Caco-2 (cell line): ENCODE measurements at regions not wholly inside any gene's neighbourhood (a gene's known extent, or its start where the extent isn't known, plus 50 kb on each side); places are given as distances from the start of the nearest gene placed in this dataset.

Source experiments
- BruUV-seq: library from RNA; stranded (reverse); fragments of 400-500 nt; replicated peaks from 2 replicates; lab custom pipeline; 2021; lab: Mats Ljungman, UMichigan
- CTCF ChIA-PET: fragments of 300-600 bp; sonication (Branson Sonifier 250); formaldehyde crosslinking; loops from one replicate; lab custom pipeline; 2022; ENCODE audit warnings: antibody characterized with exemption; lab: Charles Lee
- POLR2A ChIA-PET: fragments of 300-600 bp; sonication (Branson Sonifier 250); formaldehyde crosslinking; loops from one replicate; lab custom pipeline; 2022; ENCODE audit warnings: antibody characterized with exemption; lab: Charles Lee
- DNase-seq, 2 experiments: peaks; one replicate each; pipeline versions ENCODE4 v3.0.0 to v3.0.0-alpha.2; 2020 to 2022
- H3K27me3 ChIP-seq: replicated peaks from 2 replicates; pipeline ENCODE4 v1.6.0; 2011; ENCODE audit warnings: low read length; ENCODE audit not compliant: control insufficient read depth, insufficient read depth
- H3K36me3 ChIP-seq: 2 replicates; pipeline ENCODE4 v1.5.1; 2011; ENCODE audit warnings: low read length; ENCODE audit not compliant: control insufficient read depth, insufficient read depth
- H3K4me1 ChIP-seq: fragments of 250-450 bp; sonication (Bioruptor Pico); 2 replicates; pipeline ENCODE4 v1.5.1; 2020; ENCODE audit warnings: mild to moderate bottlenecking
- H3K4me3 ChIP-seq: 2 replicates; pipeline ENCODE4 v1.5.1; 2011; ENCODE audit warnings: low read depth, mild to moderate bottlenecking, control low read depth, low read length
- H3K9me3 ChIP-seq: fragments of 250-450 bp; sonication (Bioruptor Pico); 2 replicates; pipeline ENCODE4 v1.5.1; 2020; ENCODE audit warnings: mild to moderate bottlenecking, moderate library complexity
- H3K27ac Mint-ChIP-seq: one replicate; pipeline ENCODE4 v1.8.0; 2022; ENCODE audit warnings: mixed read lengths; ENCODE audit not compliant: unreplicated experiment
- H3K27me3 Mint-ChIP-seq: one replicate; pipeline ENCODE4 v1.8.0; 2022; ENCODE audit warnings: mixed read lengths; ENCODE audit not compliant: insufficient read depth, unreplicated experiment
- H3K36me3 Mint-ChIP-seq: one replicate; pipeline ENCODE4 v1.8.0; 2022; ENCODE audit warnings: mild to moderate bottlenecking, mixed read lengths; ENCODE audit not compliant: insufficient read depth, unreplicated experiment
- H3K4me1 Mint-ChIP-seq: one replicate; pipeline ENCODE4 v1.8.0; 2022; ENCODE audit warnings: low read depth, mixed read lengths; ENCODE audit not compliant: unreplicated experiment
- H3K4me3 Mint-ChIP-seq: one replicate; pipeline ENCODE4 v1.8.0; 2022; ENCODE audit warnings: mild to moderate bottlenecking, moderate library complexity, mixed read lengths; ENCODE audit not compliant: unreplicated experiment
- H3K9me3 Mint-ChIP-seq: one replicate; pipeline ENCODE4 v1.8.0; 2022; ENCODE audit warnings: mixed read lengths; ENCODE audit not compliant: unreplicated experiment
- intact Hi-C: fragments of 100-400 bp; cut with micrococcal nuclease; formaldehyde crosslinking; loops from one replicate; pipeline ENCODE4 v1.10.0; 2022; ENCODE audit not compliant: unreplicated experiment
- TF ChIP-seq, protein P1 (sequence below), 2 experiments: fragments of 200-600 bp in 1 of 2; IDR thresholded peaks; 1 replicate in 1 of 2; 2 replicates in 1 of 2; pipeline versions ENCODE4 v1.5.1 to v1.8.0; 2011 to 2022; ENCODE audit warnings: antibody characterized with exemption in 1 of 2, control low read depth in 1 of 2, inconsistent platforms in 1 of 2, low read depth in 1 of 2, low read length in 1 of 2, mild to moderate bottlenecking in 1 of 2, moderate library complexity in 1 of 2; ENCODE audit not compliant: insufficient read depth in 1 of 2, severe bottlenecking in 1 of 2, unreplicated experiment in 1 of 2

DNA sequence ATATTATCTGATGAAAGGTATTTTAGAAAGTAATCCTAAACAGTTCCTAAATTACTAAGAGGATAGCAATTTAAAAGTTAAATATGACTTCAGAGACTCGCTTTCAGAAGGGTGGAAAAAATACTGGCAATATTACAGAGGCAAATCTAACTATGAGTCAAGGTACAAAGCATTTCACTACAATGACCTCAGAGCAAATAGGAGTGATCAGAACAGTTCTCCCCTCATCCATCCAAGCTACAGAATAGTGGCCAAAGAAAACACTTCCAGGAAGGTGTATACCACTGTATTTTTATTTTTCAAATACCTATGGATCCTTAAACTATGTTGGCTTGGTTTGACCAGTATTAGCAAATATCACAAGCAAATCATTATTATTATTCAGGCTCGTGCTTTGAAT is 112.8 kb upstream of the ODAD2 start:
- POLR2A ChIA-PET, result no interaction called here
- CTCF ChIA-PET, result no interaction called here
- intact Hi-C loops, result no loop called here
- no peaks in the 10 kb centered on the region for H3K4me1 Mint-ChIP-seq
- H3K27me3 Mint-ChIP-seq, result no peaks in the 10 kb centered on the region
- H3K36me3 Mint-ChIP-seq, result peaks cover 6% of the 10 kb centered on the region
- Histone ChIP-seq H3K4me1 (no peaks in the 10 kb centered on the region), H3K36me3 (no peaks in the 10 kb centered on the region), H3K9me3 (no peaks in the 10 kb centered on the region), H3K27me3 (no peaks in the 10 kb centered on the region), H3K4me3 (no peak overlapping the region)
- TF ChIP-seq, protein P1, sequence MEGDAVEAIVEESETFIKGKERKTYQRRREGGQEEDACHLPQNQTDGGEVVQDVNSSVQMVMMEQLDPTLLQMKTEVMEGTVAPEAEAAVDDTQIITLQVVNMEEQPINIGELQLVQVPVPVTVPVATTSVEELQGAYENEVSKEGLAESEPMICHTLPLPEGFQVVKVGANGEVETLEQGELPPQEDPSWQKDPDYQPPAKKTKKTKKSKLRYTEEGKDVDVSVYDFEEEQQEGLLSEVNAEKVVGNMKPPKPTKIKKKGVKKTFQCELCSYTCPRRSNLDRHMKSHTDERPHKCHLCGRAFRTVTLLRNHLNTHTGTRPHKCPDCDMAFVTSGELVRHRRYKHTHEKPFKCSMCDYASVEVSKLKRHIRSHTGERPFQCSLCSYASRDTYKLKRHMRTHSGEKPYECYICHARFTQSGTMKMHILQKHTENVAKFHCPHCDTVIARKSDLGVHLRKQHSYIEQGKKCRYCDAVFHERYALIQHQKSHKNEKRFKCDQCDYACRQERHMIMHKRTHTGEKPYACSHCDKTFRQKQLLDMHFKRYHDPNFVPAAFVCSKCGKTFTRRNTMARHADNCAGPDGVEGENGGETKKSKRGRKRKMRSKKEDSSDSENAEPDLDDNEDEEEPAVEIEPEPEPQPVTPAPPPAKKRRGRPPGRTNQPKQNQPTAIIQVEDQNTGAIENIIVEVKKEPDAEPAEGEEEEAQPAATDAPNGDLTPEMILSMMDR (IDR thresholded peaks at IDR 0.05; ENCODE audit: insufficient read depth in 1 of 2, low read depth in 1 of 2, low read length in 1 of 2, severe bottlenecking in 1 of 2, unreplicated experiment in 1 of 2), result no peak
- H3K4me3 Mint-ChIP-seq, result no peak overlapping the region
- no TSS peak for BruUV-seq
- no peak for DNase-seq
- H3K9me3 Mint-ChIP-seq, result no peaks in the 10 kb centered on the region
- no peak overlapping the region for H3K27ac Mint-ChIP-seq

DNA sequence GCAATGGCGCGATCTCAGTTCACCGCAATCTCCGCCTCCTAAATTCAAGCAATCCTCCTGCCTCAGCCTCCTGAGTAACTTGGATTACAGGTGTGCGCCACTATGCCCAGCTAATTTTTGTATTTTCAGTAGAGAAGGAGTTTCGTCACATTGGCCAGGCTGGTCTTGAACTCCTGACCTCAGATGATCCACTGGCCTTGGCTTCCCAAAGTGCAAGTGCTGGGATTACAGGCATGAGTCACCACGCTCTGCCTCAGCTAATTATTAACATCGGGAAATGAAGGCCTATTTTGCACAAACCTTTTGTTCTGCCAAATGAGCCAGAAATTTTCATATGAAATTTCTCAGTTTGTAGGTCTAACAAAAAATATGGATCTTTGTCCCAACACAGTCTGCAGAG is 106.7 kb upstream of the ODAD2 start:
- no peaks in the 10 kb centered on the region for H3K9me3 ChIP-seq
- Mint-ChIP-seq H3K36me3 (peaks cover 32% of the 10 kb centered on the region), H3K27me3 (no peaks in the 10 kb centered on the region), H3K27ac (no peak overlapping the region), H3K4me1 (no peaks in the 10 kb centered on the region), H3K9me3 (peaks cover 6% of the 10 kb centered on the region), H3K4me3 (no peak overlapping the region)
- POLR2A ChIA-PET, result no interaction called here
- no peaks in the 10 kb centered on the region for H3K4me1 ChIP-seq
- intact Hi-C loops, result loop anchor here (10.0 kb wide), 1 partner anchor 139 kb away; no protein-coding TSS in a partner anchor
- no peaks in the 10 kb centered on the region for H3K27me3 ChIP-seq
- DNase-seq, result no peak
- no peaks in the 10 kb centered on the region for H3K36me3 ChIP-seq
- CTCF ChIA-PET, result no interaction called here
- no TSS peak for BruUV-seq
- TF ChIP-seq, protein P1 (IDR thresholded peaks at IDR 0.05; ENCODE audit: insufficient read depth in 1 of 2, low read depth in 1 of 2, low read length in 1 of 2, severe bottlenecking in 1 of 2, unreplicated experiment in 1 of 2), result no peak
- no peak overlapping the region for H3K4me3 ChIP-seq

DNA sequence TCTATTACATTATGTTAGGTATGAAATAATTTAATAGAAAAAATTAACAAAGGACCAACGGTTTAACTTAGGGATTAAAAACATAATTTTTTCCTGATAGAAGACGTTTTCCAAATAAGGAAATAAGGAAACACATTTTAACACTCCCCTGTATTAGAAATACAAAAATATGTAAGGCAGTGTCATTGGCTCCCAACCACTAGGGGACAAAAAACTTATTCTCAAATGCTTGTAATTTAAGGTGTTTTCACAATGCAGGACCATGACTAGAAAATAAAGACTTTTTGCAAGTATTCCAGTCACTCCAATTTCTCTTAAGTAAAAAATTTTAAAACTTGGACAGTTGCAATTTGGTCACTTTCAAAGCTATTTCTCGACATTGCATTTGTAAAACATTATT is 98.8 kb upstream of the ODAD2 start:
- DNase-seq, result no peak
- no peaks in the 10 kb centered on the region for H3K9me3 ChIP-seq
- peaks cover 3% of the 10 kb centered on the region for H3K36me3 Mint-ChIP-seq
- H3K27ac Mint-ChIP-seq, result no peak overlapping the region
- POLR2A ChIA-PET, result no interaction called here
- no peaks in the 10 kb centered on the region for H3K4me1 ChIP-seq
- H3K4me3 Mint-ChIP-seq, result no peak overlapping the region
- no peaks in the 10 kb centered on the region for H3K27me3 Mint-ChIP-seq
- intact Hi-C loops, result no loop called here
- H3K27me3 ChIP-seq, result no peaks in the 10 kb centered on the region
- H3K36me3 ChIP-seq, result no peaks in the 10 kb centered on the region
- TF ChIP-seq, protein P1 (IDR thresholded peaks at IDR 0.05; ENCODE audit: insufficient read depth in 1 of 2, low read depth in 1 of 2, low read length in 1 of 2, severe bottlenecking in 1 of 2, unreplicated experiment in 1 of 2), result peak in 1 of 2 experiments; percentile 16
- BruUV-seq, result no TSS peak
- CTCF ChIA-PET, result no interaction called here
- no peaks in the 10 kb centered on the region for H3K9me3 Mint-ChIP-seq
- H3K4me1 Mint-ChIP-seq, result no peaks in the 10 kb centered on the region
- no peak overlapping the region for H3K4me3 ChIP-seq
